ENCODE measurements at regions not wholly inside any gene's neighbourhood (a gene's known extent, or its start where the extent isn't known, plus 50 kb on each side); places are given as distances from the start of the nearest gene placed in this dataset.
"Not testable (repeated sequence)": the region's sequence is repeated elsewhere in the genome, so short reads cannot be mapped to it uniquely, and the experiment has no call there.

DNA sequence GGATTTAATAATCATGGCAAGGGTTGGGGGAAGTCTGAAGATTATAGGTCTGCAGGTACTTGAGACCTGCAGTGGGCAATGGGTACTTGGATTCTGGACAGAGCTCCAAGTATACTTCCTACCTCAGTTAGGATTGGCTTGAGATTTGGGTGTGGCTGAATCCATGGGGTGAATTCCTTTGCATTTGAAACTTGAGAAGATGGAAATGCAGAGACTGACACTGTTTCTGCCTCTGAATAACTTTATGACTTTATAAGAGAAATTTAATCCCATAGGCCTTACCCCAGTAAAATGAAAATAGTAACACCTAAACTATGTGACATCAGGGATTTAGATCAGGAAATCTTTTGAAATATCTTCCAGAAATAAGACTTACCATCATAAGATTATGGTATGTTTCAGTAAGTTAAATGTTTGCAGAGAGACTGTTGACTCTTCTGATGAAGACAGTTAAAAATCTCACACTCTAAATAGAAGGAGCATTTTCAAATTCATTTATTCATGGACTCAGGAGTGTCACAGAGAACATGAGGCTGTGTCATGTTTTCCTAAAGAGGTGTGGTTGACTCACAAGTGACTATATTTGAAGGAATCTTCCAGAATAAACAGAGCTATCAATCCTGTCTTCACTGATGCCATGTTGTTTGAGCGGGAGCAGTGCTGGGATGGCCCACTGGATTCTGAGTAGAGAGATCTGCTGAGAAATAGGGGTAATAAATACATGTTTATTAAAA is 513.5 kb upstream of the NR3C2 start:
- peak; percentile 18 for DNase-seq (ENCODE audit: low read depth)

DNA sequence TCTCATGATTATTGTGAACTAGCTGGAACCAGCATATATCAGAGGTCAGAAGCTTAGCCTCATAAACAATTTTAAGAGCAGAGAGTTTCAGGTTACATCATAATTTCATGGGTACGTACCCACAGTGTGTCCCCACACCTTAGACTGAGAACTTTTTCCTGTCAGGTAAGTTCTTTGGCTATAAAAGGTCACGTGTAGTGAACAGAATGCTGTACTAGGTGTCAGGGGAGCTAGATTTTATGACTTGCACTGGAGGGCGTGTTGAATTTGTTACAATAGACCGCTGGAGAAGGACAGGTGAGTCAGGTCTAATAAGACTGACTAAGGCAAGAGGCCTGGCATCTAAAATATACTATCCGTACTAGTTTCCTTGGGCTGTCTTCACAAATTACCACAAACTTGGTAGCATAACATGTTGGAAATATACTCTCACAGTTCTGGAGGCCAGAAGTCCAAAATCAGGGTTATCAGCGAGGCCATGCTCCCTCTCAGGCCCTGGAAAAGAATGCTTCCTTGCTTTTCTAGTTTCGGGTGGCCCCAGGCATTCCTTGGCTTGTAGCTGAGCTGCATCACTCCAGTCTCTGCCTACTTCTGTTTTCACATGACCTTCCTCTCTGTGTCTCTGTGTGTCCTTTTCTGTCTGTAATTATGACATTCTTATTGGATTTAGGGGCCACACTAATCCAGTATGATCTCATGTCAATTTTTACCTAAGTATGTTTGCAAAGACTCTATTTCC is 512.0 kb upstream of the NR3C2 start:
- no peak for DNase-seq (ENCODE audit: low read depth)

DNA sequence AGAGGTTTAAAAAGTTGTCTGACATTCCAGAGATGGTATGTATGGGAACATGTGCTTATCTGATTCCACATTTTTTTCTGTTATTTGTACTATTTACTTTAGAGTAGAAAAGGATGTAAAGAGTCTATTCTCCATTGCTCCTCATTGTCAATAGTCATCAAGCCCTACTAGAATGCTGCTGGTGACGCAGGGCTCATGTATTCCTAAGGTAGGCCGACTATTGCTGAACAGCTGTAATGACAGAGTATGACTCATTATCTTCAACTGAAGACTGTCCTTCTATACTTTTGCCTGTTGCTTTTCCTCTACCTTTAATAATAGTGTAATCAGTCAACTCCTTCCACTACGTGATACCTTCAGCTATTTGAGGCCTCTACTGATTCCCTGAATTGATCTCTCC is 509.1 kb upstream of the NR3C2 start:
- peak; percentile 71 for DNase-seq (ENCODE audit: low read depth)

DNA sequence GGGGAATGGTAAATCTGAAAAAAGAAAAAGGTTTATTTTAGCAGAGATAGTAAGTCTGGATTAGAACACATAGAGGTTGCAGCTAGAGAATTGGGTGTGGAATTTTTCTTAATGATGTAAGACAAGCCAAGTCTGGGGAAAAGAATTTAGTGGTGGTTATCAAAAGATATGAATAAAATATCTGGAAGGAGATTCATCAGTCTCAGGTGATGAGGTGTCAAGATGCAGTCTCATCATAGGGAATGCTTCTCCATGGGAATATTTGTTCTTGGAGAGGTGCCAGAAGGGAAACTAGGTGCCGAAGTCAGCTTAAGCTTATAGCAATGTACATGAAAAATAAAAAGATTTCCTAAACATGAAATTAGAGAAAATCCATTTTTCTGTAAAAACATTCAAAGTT is 504.1 kb upstream of the NR3C2 start:
- no peak for DNase-seq (ENCODE audit: low read depth)

DNA sequence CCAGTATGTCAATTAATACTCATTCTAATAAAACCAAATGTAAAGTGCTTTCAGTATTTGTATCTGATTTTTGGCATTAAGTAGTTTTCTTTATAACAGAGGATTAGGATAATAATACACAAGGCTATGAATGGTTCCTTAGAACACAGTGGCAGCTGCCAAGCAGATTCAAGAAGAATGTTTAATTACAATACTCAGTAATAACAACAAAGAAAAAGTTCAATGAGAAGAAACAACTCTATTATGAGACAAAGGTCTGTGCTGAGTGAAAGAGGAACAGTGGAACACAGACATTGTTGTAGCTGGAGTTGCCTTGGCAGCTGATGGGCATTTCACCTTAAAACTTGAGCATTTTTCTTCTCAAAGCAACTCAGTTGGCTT is 502.6 kb upstream of the NR3C2 start:
- DNase-seq (ENCODE audit: low read depth) = no peak

DNA sequence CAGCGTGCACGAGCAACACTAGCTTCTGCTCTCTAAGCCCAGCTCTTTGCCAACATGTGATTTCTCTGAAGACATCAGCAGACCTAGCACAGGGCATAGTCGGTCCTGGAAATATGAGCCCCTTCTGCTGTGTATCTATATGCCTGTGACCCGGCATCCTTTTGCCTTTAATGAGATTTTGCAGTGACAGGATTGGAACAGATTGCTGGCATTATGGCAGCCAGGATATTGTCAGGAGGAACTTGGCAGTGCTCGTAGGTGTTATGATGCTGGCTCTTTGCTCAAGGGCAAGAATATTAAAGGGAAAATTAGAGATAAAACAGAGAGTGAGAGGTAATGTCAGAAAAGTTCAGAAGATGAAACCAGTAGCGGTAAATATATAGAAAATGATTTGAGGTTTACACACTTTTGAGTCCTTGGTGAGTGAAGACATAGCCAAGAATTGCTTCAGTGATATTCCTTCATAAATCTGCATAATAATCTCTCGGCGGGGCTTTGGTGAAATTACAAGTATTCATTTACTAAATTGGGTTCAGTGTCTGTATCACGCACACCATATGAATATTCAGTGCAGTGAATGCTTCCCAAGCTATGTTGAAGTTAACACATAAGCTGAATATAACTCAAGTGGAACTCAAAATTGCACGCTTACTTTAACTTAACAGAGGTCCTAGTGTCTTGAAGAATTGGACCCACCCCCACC is 502.1 kb upstream of the NR3C2 start:
- no peak for DNase-seq (ENCODE audit: low read depth)

DNA sequence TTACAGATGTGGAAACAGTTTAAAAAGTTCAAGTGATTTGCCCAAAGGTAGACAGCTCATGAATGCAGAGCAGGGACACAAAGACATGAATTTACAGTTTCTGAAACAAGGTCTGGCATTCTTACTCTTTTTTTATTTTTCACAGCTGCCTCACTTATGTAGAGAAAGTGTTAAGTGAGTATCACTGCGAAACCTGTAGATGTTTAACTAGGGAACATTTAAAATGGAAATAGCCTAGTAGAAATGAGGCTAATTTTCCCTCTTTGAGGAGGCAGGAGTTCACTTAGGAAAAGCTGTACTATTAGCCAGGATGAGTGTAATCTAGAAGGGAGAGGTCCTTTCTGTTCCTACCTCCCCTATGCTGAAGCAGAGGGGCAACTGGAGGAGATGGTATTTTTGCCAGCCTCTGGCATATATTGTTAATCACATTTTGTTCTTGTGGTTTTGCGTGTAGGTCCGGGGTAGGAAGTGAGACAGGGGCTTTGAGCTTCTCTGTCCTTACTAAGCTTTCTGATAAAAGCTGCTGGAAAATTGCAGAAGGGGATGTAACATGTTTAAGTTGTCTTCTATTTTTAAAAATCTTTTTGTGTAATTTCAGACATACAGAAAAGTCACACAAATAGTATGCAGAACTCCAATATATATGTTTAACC is 492.8 kb upstream of the NR3C2 start:
- DNase-seq (ENCODE audit: low read depth) = no peak

DNA sequence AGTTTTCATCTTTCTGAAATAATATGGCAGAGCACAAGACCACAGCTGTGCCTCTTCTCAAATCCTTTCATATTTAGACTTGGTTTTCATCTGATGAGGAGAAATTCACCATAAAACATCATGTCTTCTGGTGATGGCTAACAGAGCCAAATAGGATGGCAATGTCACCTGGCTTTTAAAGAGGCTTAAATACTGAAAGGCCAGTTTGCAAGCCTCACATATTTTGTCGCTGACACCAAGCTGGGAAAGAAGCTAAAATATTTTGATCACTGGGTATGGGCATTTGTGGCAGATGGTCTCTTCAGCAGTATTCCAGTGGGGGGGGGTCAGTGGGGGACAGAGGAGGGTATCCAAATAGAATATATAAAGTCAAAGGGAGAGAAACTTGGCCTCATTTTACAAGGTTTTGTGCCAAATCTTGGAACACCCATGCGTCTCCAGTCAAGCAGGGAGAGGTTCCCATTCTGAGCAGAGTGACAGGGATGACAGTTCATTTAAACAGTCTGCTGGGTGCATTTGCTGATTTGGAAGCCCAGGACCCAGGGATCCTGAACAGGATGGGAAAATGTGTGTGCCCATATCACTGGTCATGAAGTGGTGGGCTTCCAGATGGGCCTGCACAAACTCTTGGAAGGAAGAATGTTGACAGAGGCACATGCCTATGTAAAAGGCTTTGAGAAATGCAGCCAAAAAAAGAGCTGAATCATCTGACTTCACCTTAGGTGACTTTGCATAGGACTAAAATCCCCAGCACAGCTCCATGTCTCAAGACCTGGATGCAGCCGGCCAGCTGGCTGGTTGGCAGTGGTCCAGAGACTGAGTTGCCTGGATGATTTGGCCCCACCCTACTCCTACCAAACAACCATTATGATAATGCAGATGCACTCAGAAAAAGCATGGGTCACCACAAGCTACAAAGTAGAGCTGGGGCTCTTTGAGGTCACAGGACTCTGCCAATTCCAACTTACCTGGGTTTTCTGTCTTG is 484.4 kb upstream of the NR3C2 start:
- peak; percentile 42 for DNase-seq (ENCODE audit: low read depth)

DNA sequence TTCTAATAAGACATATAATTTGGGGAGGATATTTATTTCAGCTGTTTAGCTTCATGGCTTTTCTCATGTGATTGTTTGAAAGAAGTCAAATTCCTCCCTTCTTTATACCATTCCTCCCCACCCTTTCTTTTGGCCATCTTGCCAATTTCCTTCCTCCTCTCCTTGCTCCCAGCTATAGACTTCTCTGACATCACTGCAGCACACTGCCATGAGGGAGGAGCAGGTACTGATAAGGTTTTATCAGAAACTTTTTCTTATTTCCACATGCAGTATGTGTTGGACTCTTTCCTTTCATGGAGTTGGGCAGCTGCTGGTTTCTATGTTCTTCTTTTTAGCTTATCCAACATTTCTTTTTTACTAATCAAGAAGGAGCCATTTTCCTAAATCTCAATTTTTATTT is 481.7 kb upstream of the NR3C2 start:
- DNase-seq (ENCODE audit: low read depth) = no peak

DNA sequence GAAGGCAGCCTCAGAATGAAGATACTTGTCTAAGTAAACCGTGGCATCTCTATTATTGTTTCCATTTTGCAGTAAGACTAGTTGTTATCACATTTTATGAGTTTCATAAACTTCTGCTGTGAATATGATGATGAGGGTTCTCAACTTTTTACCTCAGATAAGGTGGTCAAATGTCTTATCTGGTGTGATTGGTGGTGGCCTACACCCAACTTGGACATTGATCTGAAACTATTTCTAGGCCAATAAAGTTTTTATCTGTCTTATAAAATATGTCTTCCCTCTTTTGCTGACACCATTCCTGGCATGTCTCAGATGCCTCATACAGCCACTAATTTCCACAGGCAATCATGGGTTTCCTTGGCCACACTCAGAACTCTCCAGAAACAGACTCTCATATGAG is 480.3 kb upstream of the NR3C2 start:
- DNase-seq (ENCODE audit: low read depth) = no peak

DNA sequence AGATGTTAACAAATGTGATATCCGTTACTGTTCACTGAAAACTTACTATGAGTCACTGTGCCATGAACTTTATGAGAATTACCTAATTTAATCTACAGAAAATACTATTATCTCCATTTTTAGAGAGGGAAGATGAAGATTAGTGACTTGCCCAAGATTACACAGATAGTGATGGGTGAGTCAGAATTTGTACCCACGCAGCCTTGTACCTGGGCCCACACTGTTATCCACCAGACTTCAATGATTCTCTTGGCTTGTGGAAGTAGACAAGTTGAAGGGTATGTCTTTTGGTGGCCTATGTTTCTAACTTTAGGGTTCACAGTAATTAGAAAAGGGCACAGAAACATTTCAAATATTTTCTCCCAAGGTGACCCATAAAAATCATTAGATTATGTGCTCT is 472.5 kb upstream of the NR3C2 start:
- DNase-seq (ENCODE audit: low read depth) = no peak

DNA sequence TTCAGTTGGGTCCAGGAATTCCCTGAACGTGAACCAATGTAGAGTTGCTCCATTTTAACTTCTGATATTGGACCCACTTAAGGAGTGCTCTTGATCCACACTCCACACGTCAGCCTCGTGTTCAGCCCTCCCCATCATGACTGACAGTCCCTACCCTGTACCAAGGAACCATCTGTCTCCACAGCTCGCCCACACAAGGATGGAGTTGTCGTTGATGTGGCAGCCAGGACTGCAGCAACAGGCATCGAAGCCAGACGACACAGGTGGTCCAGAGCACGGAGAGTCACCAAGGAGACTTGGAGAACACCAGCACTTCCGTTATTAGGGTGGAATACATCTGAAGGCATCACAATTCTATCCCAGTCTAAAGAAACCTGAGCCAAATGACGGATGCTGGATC is 472.1 kb upstream of the NR3C2 start:
- no peak for DNase-seq (ENCODE audit: low read depth)

DNA sequence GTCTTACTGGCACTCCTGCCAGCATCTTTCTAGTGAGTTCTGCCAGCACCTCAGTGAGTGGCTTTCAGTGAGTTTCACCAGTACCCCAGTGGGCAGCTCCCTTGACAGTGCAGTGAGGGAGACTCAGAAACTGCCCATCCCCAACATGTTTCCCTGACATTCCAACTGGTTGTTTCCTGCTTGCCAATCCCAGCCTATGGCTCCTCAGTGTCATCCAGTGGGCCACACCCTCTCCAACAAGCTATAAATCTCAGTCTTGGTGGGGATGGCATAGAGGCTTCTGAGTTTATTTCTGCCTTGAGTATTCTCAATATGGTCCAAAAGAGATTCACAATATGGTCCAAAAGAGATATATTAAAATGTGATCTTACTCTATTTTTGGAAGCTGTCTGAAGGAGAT is 461.2 kb upstream of the NR3C2 start:
- DNase-seq (ENCODE audit: low read depth) = no peak

DNA sequence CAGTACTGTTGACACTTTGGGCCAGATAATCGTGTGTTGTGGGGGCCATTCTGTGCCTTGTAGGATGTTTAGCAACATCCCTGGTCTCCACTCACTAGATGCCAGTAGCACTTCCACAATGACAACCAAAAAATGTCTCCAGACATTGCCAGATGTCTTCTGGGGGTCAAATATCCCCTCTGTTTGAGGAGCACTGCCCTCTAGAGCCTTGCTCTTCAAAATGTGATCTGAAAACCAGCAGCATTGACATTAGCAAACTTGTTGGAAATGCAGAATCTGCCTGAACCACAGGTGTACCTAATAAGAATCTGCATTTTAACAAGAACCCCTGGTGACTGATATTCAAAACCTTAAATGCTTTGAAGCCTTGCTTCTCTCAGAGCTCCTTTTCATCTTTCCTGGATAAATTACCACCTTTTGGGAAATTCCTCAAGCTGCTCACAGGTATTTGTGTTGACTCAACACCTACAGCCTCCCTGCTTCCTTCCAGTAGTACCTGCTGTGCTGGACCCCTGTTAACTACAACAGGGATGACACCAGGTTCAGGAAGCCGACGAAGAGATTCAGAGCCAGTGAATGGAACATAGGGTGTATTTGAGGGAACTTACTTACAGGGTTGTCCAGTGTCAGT is 459.0 kb upstream of the NR3C2 start:
- DNase-seq (ENCODE audit: low read depth) = no peak

DNA sequence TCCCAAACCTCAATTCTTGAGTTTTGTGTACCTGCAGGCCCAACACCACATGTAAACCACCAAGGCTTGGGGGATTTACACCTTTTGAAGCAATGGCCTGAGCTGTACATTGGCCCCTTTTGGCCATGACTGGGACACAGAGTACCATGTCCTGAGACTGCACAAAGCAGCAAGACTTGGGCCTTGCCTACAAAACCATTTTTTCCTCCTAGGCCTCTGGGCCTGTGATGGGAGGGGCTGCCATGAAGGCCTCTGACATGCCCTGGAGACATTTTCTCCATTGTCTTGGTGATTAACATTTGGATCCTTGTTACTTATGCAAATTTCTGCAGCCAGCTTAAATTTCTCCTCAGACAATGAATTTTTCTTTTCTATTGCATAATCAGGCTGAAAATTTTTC is 455.9 kb upstream of the NR3C2 start:
- DNase-seq (ENCODE audit: low read depth) = not testable (repeated sequence)

DNA sequence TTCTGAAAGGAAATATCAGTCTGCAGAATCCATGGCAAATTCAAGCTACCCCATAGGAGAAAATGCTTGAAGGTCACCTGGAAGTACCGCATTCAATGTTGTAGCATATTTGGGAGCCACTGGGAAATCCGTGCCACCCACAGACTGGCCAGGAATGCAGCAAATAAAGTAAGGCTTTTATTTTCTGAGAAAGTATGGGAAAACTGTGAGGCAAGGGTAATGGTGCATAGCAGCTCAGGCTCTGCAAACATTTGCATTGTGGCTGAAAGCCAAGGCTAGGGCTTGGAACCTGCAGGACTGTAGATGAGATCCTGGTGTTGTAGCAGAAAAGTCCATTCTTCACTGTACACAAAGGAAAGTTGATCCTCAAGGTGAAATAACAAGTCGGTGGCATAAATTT is 450.9 kb upstream of the NR3C2 start:
- no peak for DNase-seq (ENCODE audit: low read depth)

DNA sequence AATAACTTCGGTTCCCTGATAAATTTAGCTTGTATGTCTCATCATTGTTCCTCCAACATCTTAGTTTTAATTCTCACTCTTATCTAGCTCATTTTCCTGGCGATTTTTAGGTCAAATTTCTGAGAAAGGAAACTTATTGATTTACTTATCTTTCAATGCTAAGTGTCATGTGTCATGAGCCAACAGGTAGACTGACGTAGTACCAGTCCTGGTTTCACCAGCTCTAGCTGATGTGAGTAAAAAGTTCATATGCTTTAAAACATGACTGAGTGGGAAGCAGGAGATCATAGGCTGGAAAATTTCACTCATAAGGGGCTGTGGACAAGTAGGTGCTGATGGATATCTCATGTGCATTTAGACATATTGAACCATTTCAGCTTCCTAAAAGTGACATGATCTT is 441.7 kb upstream of the NR3C2 start:
- no peak for DNase-seq (ENCODE audit: low read depth)

DNA sequence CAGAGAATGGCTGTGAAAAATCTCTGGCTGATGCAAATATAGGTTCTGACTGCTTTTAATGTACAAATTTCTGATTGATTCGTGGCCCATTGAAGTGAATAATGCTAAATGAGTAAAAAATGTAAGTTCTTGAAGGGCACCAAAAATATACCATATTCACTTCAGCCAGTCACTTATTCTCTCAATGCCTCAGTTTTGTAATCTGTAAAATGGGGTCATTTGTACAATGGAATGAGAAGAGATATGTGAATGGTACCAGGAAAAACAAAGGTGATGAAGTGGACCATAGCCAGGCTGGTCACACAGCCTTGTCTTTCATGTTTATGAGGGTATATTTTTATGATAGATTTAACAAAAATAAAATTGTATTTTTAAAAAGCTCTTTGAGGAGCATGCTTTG is 441.2 kb upstream of the NR3C2 start:
- no peak for DNase-seq (ENCODE audit: low read depth)

DNA sequence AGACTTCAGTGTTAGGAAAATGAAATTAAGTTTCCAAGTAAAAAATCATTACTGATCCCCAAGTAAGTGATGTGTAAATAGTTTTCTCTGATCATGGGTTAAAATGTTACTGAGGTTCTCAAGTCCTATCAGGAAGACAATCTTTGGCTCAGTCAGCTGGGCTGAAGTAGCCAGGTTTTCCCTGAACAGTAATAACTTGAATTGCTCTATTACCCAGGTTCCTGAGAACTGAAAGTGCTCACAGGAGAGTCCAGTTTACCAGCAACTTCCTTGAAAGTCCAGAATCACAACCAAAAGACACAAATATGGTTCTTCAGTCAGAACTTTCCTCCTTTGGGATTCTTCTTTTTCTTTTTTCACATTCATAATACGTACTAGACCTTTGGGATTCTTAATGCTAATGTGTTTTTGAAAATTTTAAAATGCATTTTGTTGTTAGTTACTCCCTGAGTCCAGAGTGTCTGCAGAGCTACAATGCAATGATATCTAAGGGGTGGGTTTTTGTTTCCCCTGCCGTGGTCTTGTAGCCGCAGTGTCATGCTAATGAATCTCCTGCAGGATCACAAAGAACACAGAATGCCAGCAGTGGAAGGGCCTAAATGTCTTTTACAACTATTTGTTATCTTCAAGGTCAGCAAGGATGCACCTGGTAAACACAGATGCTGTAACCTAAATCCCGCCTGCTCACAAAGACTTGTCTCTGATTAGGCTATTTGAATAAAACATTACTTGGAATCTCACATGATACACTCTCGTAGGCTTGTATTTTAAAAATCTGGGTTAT is 439.8 kb upstream of the NR3C2 start:
- DNase-seq (ENCODE audit: low read depth) = no peak

DNA sequence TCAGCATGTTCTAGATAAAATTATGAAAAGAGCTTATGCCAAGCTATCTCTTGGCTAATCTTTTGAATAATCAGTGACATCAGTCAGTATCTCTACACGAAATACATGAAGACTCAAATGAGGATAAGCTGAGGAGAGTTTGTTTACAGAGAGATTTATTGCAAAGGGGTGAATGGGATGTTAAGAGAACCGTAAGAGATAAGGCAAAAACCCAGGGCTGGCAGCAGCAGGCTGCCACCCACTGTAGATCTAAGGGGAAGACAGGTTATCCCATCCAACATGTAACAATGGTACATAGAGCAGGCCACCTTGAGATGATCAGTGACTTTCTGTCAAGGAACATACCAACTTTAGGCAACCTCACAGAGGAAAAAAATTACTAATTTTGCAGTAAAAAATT is 432.1 kb upstream of the NR3C2 start:
- DNase-seq (ENCODE audit: low read depth) = no peak
